Muscle of back (tissue), 3 donors: ENCODE measurements at regions not wholly inside any gene's neighbourhood (a gene's known extent, or its start where the extent isn't known, plus 50 kb on each side); places are given as distances from the start of the nearest gene placed in this dataset.

ENCODE experiments used
- DNase-seq, 3 donors: peaks; one replicate each; pipeline versions ENCODE4 v3.0.0 to v3.0.0-alpha.2; 2013

DNA sequence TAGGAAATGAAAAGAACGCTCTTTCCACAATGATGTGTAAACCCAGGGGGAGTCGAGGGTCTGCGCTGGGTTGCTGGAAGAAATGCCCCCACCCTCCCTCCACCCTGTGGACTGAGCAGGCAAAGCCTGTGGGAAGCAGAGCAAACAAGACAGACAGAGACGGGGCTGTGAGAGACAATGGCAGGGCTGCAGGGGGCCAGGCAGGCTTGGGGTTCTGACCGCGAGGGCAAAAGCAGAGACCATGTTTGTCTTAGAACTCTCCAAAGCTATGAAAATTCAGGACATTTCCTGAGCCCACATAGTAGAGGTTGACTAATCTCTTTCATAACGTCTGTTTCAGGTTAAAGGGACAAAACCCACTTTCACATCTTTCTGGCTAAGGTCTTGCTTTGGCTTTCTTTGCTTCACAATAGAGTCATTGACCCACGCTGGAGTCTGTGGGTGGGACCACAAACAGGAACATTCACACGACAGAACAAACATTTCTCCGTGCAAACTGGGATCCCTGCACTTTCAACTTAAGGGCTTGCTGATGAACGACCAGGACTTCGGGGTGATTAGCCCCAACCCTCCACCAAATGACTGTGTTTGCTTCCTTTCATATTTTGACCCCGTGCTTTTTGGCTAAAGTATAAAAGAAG lies 156.0 kb upstream of the TPM1 start:
- DNase-seq, result peak in 1 of 3 donors; percentile 32

DNA sequence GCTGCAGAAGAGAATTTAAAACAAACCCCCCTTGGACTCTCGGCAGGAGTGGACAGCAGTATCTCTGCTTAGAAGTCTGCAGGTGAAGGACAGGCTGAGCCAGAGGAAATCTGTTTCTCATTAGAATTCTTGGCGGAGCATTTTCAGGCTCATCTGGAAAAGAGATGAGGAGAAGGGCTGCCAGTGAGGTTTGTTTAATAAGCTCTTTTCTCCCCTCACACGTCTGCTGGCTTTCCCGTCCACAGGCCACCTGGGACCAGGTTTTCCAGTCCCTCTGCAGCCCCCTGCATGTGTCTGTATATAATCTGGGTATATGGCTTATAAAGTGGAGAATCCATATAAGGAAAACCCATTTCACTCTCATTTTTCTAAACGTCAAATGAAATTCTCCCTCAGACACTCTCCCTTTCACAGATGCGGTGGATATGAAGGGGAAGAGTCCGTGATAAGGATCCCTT lies 155.4 kb upstream of the TPM1 start:
- peak in 2 of 3 donors; percentile 78 to 88 for DNase-seq

DNA sequence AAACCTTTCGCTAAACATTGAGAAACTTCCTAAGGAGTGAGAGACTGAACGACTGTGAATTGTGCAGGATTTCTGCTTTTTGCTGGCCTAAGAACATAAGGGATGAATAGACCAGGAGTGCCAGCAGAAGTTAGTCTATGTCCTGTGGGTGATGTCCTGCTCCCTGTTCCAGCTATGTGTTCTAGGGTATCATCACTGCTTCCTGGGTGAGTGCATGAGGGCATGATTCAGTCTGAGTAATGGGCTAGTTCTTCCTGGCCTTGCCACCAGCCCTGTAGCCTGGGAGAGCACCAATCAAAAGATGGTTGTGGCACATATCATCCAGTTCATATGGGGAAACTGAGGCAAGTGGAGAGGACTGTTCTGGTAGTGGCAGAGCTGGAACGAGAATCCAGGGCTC lies 153.9 kb upstream of the TPM1 start:
- DNase-seq, result no peak

DNA sequence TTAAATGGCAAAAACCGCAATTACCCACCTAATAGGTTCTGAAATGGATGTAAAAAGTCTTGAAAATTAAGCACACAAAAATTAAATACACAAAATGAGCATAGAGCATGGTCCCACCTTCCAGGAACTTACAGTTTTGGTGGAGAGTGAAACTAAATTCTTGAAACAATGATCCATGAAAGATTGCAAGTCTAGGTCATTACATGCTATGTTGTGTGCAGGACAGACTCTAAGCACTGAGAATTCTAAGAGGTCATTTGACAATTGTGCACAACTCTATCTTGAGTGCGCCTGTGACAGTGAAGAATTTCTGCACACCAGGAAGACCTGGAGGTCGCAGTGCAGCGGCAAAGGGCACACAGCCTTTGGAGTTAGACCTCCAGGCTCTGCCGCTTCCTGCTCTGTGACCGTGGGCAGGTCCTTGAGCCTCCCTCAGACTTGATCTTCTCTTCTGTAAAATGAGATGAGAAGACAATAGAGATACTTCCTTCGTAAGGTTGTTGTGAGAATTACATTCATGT lies 153.3 kb upstream of the TPM1 start:
- no peak for DNase-seq

DNA sequence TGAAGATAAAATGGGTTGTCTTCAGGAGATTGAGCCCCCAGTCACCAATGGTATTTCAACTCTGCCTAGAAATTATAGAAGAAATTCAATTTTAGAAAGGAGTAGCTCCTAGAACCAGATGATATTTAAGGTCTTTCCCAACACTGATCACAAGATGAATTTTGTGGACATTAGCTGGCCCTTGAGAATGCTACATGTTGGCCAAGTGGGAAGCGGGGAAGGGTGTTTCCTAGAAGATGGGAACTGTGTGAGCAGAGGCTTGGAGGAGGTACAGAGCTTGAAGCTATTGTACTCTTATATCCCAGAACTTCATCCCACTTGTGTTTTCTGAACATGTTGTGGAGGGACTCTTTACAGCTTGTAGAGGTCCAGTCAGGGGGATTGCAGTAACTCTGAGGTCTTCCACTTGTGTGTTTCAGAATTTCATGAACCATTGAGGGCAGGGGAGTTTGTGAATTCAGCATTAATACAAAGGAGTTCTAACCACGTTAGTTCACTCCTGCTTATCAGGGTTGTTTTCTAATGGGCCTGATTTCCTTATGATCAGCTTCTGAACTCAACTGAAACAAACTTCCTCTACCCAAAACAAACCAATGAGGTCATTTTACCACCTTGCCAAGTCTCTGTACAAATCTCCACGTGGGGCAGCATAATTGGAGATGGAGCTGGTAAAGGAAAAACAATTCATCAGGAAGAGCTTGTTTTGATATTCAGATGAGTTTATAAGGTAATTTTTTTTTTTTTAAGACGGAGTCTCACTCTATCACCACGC lies 152.6 kb upstream of the TPM1 start:
- DNase-seq, result no peak

DNA sequence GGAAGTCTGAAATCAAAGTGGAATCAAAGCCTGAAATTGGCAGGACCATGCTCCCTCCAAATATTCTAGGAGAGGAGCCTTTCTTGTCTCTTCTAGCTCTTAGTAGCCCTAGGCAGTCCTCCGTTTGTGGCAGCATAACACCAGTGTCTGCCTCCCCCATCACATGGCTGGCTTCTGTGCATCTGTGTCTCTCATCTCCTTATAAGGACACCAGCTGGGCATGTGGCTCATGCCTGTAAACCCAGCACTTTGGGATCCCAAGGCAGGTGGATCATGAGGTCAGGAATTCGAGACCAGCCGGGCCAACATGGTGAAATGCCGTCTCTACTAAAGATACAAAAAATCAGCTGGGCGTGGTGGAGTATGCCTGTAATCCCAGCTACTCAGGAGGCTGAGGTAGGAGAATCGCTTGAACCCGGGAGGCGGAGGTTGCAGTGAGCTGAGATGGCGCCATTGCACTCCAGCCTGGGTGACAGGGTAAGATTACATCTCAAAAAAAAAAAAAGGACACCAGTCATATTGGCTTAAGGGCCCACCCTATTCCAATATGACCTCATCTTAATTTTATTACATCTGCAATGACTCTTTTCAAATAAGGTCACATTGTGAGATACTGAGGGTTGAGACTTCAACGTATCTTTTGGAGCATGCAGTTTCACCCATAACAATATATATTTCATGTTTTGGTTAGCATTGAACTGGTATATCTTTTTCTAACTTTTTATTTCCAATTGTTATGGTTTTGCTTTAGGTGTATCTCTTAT lies 148.0 kb upstream of the TPM1 start:
- peak in 1 of 3 donors; percentile 32 for DNase-seq

DNA sequence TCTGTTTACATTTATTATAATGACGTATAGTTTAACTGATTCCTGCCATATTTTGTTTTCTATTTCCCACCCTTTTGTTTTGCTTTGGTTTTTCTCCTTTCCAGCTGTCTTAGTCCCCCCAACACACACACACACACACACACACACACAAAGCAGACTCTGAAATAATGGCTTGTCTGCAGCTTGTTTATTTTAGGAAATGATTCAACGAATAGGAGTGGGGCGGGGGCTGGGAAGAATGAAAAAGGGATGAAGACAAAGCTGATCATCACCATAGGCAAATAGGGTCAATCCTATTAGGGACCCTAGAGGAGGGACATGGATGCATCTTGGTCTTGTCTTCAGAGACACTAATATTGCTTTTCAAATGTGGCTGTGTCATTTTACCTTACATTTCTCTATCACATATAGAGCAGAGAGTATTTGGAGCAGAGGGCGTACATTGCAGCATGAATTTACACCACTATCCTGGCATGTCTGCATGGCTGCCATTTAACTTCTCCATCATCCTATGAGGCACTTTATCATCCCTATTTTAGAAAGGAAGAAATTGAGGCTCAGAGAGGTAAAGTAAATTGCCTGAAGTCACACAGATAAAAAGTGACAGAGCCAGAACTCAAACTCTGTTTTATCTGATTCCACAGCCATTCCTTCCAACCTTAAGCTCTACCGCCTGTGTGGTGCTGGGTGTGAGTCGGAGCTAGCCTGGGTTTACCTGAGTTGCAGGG lies 147.2 kb upstream of the TPM1 start:
- no peak for DNase-seq

DNA sequence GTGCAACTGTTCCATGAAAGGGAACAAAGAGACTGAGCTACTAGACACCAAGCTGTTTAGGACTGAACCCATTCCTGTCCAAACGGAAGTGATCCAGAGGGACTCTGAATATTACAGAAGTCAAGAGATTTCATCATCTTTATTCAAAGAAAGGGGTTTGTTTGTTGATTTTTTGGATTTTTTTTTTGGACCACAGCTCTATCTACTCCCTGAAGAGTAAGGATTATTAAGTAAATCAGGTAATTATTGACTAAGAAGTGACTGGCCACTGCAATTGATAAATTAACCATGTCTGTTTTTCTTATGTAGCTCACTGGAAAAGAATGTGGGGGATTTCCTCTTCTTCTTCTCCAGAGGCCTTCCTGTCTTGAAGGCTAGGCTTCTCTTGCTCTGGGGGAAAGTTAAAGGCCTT lies 146.6 kb upstream of the TPM1 start:
- peak in 2 of 3 donors; percentile 47 to 79 for DNase-seq

DNA sequence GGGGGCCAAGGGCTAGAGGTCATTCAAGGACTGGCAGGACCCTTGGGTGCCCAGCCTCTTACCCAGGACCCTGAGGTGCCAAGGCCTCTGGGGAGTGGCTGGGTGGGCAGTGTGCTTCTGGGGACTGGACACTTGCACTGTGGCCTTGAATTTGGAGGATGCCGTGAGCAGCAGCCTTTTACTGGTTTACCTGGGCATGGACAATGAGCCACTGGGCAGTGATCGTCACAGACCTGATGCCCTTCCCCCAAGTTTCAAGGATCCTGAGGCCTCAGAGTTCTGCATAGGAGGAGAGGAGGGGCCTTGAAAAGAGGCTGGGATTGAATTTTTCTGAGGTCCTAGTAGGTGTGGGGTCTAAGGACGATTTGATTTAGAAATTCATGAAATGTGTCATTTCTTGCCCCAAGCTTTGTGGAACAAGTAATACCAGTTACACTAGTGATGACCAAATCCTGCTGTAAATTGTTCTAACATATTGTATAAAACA lies 146.1 kb upstream of the TPM1 start:
- no peak for DNase-seq

DNA sequence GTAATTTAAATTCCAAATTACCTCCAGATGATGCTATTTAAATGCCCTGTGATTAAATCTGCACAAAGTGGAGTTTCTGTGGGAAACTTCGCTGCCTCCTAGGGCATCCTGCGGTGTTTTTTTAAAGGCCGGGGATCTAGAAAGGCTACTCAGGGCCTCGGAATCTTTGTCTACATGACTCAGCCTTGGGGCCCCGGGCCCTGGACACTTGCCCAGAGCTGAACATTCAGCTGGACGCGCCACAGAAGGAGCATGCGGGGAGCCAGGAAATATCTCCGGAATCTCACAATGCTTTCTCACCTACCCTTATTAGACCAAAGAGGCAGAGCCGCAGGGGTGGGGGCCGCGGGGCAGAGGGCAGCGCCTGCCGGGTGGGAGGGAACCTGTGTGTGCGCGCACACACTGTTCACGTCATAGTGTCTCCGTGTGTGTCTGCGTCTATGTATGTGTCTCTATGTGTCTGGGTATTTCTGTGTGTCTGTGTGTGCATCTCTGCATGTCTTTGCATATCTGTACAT lies 145.5 kb upstream of the TPM1 start:
- peak; percentile 90 to 99 (median 93) for DNase-seq

DNA sequence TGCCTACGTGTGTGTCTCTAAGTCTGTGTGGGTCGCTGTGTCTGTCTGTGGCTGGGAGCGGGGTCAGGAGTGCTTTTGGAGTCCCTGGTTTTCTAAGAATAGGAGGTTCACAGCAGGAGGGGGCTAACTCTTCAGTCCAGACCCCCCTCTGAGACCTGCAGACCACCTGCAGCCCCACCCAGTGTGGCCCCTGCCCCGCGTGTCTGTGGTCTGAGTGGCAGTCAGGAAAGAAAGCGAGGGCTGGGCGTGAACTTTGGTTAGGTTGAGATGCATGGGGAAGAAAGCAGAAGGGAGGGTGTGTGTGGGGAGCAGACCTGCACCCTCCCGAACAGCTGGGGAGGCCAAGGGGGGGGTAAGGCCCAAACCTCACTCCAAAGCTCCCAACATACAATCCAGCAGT lies 144.9 kb upstream of the TPM1 start:
- no peak for DNase-seq

DNA sequence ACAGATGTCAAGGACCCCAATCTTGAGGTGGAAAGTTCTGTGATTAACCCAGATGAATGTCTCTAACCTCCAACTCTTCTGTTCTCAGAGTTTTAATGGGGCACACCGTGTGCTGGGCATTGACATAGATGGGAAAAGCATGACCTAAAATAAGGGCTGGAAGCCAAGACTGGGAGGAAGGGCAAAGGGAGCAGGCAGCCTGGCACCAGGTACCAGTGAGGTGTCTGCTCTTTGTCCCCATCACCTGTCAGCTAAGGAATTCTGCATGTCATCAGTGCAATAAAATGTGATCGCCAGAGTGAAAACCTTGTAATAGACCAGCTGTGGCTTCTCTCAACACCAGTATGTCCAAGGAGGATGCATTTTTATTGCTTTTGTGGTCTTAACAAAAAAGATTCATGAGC lies 143.5 kb upstream of the TPM1 start:
- DNase-seq, result no peak

DNA sequence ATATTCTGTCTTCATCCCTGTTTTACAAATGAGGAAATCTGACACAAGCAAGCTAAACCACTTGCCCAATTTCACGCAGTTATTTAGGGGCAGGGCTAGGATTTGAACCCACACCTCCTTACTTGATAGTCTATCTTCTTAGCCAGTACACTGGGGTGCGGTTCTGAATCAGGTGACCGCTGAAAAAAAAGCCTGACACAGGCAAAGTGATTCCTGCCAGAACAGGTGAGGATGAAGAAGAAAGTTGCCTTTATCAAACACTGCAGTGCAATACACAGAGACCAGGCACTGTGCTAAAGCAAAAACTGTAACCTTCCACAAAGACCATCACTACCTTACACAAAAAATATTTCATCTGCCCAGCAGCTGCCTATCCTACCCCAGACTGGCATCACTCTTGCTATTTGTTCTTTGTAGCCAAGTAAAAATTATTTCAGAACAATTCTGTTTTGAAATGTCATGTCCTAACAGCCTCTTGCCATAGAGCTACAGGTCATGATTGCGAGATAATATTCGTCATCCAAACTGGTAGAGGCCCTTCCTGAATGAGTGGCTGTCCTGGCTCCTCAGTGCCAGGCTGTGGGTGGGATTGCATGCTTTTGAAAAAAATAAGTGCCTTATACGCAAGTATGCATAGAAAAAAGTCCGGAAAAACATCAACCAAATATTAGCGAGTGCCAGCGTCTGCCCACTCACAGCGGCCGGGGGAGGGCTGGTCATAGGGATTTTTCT lies 142.3 kb upstream of the TPM1 start:
- DNase-seq, result no peak

DNA sequence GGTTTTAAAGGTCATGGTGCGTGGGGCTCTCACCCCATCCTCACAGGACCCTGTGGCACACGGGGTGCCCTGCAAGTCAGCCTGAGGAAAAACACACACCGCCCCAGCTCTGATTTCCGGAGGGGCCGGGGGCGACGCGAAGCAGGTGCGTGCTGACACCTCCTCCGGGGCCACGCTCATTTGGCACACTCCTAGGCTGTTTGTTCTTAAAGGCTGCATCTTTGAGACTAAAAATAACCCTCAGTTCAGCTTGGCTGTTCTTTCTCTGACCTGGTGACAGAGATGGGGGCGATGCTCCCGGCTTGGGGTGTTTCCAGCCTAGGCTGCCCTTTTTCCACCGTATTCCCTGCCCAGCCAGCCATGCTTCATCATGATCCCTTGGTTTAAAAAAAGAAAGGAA lies 141.5 kb upstream of the TPM1 start:
- no peak for DNase-seq

DNA sequence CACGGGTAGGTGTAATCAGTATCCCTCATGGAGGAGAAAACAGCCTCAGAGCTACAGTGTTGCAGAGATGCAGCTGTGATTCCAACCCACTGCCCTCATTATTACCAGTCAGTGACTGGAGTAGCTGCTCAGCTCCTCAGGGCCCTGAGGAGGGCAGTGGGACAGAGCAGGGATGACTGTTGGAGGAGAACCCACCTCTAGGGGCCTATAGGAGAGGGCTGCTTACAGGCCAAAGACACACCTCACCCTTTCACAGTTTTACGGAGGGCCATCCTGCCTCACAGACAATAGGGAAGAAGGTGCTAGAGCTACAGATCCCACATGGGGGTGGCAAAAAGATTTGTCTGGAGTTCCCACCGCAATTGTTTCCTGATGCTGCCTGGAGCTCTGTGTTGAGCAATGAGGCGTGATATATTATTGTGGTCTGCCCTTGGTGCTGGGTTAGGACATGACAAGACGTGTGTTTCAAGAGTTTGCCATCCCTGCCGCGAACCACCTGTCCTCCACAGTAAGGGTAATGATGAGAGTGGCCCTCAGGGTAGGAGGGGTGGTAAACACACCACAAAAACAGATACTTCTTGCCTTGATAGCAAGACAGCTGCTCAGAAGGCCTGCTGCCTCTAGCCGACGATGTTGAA lies 140.5 kb upstream of the TPM1 start:
- no peak for DNase-seq

DNA sequence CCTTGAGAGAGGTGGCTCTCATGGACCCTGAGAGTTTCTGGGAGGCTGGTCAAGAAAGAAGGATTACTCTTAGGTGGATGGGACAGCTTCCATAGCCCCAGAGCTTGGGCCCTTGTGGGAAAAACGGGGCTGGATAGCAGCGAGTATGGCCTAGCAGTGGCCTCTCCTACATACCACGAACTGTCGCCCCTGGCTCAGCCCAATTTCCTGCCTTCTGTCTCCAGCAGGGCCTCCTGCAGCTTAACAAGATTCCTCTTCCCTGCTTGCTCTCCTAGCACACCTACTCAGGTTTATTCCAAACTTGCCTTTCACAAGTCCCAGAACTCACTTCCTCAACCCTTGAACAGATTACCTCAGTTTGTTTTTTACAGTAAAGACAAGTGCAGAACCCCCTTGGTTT lies 139.7 kb upstream of the TPM1 start:
- no peak for DNase-seq

DNA sequence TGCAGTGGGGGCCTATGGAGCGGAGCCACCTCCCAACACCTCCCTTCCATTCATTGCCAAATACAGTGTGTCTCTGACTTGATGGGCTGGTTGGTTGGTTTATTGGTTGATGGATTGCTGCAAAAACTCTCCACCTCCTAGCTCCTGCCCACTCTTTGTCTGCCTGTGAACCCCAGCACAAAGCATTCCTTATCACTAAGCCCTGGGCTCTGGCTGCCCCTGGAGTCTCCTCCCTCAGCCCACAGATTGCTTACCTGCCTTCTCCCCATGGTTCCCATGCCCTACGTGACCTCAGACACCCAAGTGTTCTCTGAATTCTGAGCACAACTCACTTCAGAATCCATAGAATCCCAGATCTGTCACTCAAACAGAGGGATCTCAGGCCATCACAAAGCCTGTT lies 139.1 kb upstream of the TPM1 start:
- no peak for DNase-seq

DNA sequence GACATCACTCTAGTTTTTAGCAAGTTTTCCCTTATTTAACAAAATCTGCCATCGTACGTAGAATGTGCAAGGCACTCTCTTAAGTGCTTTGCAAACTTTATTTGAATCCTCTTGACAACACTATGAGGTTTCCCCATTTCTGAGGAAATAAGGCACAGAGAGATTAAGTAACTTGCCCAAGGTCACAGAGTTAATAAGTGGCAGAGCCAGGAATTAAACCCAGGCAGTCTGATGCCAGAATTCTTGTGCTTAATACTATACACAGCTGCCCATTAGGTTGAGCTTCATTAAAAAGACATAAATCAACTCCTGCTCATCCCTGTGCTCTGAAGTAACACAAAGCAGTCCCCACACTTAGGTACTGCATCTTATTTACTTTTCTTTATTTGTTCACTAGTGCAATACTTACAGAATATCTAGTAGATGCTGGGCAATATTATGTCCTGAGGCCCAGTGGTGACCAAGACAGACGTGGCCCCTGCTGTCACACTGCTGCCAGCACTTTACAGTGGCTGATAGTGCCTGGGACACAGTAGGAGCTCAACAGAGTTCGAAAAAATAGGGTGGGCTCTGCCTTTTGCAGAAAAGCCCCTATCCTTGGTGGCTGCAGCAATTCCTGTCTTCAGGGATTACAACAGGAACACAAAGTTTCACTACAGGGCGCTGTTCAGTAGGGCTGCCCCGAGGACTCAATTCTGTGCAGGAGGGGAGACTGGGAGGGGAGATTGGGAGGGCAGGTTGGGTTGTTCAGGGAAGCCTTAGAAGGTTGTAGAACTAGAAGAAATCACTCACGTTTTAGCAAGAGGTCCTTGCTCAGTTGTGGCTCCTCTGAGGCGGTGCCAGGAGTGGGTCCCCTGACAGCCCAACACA lies 138.3 kb upstream of the TPM1 start:
- no peak for DNase-seq

DNA sequence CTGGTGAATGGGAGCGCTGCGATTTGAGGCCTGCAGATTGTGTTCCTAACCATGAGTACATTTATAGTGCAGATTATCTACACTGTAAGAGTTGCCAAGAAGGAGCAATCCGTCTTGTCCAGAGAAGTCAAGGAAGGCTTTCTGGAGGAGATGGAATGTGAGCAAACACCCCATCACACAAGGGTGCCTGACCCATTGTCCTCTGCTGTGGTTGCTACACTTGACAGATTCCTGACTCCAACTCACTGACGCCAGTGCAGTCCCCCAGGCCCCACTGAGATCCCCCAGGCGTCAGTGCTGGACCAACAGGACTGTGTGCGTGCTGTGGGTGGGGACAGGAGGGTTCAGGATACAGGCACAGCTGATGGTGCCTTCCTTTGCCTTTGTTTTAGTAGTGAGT lies 135.9 kb upstream of the TPM1 start:
- DNase-seq, result no peak
